ENCODE measurements at regions not wholly inside any gene's neighbourhood (a gene's known extent, or its start where the extent isn't known, plus 50 kb on each side); places are given as distances from the start of the nearest gene placed in this dataset.
"Not testable (repeated sequence)": the region's sequence is repeated elsewhere in the genome, so short reads cannot be mapped to it uniquely, and the experiment has no call there.

- not testable (repeated sequence) for DNase-seq (ENCODE audit: low spot score)
Measured at GRCh38 chr19:56980326-56980725, 139.5 kb upstream of the USP29 start.

- no peak for DNase-seq (ENCODE audit: low spot score)
Measured at GRCh38 chr19:56980906-56981305, 138.9 kb upstream of the USP29 start.

DNA sequence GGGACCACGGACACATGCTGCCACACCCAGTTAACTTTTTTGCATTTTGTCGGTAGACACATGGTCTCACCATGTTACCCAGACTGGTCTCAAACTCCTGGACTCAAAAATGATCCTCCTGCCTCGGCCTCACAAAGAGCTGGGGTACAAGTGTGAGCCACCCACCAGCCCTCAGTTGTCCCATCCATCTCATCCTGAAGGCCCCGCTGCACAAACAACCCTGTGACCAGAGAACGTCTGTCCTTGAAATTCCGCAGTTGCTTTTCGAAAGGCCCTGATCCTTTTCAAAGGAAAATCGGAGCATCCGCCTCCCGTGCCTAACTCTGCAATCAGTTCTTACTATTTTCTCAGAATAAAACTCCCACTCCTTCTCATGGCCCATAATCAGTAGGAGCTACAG, 138.3 kb upstream of the USP29 start:
- not testable (repeated sequence) for DNase-seq (ENCODE audit: low spot score)

DNA sequence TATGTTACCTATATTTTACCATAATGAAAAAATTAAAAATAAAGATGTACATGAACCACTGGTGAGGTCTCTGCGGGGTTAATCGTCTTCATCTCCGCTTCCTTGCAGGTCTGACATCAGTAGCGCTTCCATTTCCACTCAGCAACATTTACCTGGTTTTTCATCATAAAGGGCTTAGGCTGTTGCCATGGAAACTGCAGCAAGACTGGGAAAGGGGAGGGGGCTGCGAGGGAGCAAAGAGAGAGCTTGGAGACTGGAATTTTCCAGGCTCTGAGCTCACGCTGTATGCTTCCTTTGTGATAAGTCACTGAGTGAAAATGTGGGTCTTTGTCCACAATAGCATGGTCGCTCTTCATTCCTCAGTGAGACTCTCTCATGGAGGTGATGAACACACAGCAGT, 136.6 kb upstream of the USP29 start:
- DNase-seq (ENCODE audit: low spot score): no peak

GRCh38 chr19:56983804-56984203, 136.0 kb upstream of the USP29 start:
- no peak for DNase-seq (ENCODE audit: low spot score)

DNA sequence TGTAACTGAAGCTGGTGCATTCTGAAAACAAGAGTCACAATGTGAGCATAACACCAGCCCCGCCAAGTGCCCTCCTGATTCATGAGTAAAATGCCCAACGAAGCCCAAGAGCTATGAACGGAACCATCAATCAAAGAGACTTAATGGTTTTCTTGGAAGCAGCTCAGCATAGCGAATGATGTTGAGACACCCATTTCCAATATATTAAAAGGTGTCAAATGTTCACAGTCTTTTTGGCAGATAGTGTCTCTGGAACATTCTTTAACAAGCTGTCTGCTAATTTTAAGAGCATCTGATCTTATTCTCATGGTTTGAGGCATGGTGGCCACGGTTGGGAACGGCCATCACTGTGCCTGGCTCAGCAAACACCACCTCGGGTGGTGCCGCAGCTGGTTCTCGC, 133.4 kb upstream of the USP29 start:
- DNase-seq (ENCODE audit: low spot score): no peak

DNA sequence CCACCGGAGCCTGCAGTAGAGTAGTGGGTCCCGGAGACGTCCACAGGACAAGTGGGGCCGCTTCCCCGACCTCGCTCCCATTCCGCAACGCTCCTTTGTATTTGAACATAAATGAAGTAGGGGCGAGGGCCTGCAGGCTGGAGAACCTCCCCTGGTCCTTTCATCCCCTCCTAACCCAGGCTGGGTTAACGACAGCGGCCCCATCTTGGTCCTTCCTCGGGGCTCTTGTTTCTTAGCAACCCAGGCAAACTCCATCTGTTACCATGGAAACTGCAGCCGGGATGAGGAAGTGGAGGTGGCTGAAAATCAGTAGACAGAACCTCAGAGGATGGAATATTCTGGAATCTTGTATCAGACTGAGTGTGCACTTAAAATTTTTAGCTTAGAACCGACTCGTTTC, 132.6 kb upstream of the USP29 start:
- DNase-seq (ENCODE audit: low spot score): no peak

DNA sequence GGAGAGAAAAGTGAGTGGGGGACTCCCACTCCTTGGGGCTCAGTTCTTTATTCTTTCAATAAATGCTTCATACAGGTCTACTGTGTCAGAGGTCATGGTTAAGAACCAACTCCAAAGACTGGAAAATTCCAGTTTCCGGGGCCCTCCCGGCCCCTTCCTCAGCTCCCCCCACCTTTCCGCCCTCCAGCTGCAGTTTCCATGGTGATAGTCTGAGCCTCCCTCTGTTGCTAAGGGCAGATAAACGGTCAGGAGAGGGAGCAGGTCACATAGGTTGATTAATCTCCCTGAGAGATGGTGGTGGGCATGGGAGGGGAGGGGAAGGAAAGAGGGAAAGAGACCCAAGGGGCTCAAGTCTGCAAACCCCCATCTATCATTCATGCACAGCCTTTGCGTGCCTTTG, 131.5 kb upstream of the USP29 start:
- DNase-seq (ENCODE audit: low spot score): no peak

GRCh38 chr19:56991912-56992311, 127.9 kb upstream of the USP29 start:
- DNase-seq (ENCODE audit: low spot score): no peak

DNA sequence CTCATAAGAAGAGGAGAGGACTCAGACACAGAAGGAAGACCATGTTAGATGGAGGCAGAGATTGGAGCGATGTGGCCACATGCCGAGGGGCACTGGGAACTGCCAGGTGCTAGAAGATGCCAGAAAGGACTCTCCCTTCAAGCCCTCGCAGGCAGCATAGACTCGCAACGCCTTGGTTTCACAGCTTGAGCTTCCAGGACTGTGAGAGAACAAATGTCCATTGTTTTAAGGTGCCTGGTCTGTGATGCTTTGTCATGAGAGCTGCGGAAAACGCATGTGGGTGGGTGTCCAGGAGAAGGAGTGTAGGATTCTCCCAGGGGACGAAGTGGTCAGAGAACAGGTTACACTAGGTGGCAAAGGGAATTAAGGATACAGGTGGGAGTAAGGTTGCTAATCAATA, 125.9 kb upstream of the USP29 start:
- DNase-seq (ENCODE audit: low spot score): no peak

GRCh38 chr19:56994251-56995017, 125.4 kb upstream of the USP29 start:
- DNase-seq (ENCODE audit: low spot score): no peak

DNA sequence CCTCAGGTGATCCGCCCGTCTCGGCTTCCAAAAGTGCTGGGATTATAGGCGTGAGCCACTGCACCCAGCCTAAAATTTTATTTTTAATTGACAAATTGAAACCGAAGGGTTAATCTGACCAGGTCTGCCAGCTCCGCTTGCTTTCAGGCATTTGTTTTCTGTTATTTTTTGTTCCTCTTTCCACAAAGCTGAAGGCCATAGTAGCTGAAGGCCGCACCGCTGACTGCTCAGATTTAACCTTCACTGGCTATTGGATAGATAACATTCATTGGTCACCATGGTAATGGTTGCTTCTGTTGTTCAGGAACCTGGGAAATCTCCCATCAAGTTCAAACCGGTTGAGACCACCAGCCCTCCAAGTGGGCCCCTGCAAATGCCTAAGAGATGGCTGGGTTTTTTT, 124.5 kb upstream of the USP29 start:
- DNase-seq (ENCODE audit: low spot score): no peak

GRCh38 chr19:57002195-57002601, 117.6 kb upstream of the USP29 start:
- DNase-seq (ENCODE audit: low spot score): no peak

DNA sequence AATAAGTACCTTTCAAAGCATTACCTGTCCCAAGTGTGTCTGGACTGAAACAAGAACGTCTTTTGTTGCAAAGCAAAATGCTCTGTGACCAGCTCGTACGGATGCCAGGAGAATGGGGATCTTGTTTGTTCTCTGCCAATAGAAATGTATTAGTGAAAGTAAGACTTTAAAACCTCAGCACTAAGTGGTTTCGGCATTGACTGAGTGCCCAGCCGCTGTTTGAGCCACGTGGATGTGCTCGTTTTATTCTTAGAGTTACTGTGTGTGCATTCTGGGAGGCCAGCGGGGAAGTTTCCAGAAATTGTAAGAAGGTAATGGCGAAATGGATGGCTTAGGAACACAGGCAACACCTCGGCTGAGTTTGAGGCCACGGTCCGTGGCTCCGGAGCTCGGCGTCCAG, 117.1 kb upstream of the USP29 start:
- no peak for DNase-seq (ENCODE audit: low spot score)

DNA sequence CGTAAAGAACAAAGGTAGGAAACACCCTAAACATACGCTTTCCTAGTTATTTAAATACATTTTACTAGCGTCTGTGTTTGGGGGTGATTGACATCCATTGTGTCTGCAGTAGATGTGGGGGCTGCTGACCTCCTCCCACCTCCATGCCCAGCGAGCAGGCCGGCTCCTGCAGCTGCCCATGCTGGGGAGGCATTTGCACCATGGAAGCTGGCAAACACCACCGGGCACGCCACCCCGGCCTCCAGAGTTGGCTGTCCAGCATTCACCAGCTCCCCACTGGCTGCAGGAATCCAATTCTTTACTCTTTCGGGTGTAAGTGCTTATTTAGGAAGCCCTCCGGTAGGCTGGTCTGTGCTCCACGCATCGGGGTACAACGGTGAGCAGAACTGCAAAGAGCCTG, 115.4 kb upstream of the USP29 start:
- DNase-seq (ENCODE audit: low spot score): no peak

GRCh38 chr19:57008432-57008831, 111.4 kb upstream of the USP29 start:
- DNase-seq (ENCODE audit: low spot score): no peak

GRCh38 chr19:57010541-57010940, 109.2 kb upstream of the USP29 start:
- DNase-seq (ENCODE audit: low spot score): no peak

- no peak for DNase-seq (ENCODE audit: low spot score)
Measured at GRCh38 chr19:57016076-57016475, 103.7 kb upstream of the USP29 start.

DNA sequence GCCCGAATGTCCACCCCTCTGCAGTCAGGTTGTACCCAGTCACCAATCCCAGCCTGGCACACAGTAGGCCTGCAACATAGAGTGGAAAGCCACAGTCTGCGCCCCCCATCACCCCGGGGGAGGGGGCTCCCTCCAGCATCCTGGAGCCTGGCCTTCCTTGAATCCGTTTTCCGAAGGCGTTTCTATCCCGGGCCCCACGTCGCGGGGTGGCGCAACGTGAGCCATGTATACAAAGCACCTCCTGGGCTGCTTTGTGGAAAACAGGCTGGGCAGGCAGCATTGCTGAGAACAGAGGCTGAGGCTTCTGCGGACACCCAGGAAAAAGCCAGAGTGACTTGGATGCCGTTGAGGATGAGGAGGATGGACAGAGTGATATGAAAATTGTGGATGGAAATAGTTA, 103.3 kb upstream of the USP29 start:
- DNase-seq (ENCODE audit: low spot score): no peak

GRCh38 chr19:57025491-57025890, 94.3 kb upstream of the USP29 start:
- no peak for DNase-seq (ENCODE audit: low spot score)

DNA sequence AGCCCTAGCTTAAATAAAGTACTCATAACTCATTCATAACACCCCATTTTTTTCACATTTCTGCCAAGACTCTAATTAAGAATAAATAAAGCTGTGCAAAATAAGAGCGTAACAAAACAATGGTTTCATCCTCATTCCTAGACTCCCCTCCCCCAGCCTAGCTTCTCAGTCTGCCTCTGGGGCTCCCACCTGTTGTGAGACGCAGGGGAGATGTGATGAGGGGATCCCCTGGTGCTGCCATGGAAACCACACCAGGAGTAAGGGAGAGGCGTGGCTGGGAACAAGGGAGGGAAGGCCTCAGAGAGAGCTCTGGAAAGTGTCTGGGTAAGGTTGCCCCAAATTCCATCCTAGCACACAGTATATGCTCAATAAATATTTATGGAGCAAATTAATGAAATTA, 93.3 kb upstream of the USP29 start:
- DNase-seq (ENCODE audit: low spot score): no peak

- DNase-seq (ENCODE audit: low spot score): no peak
Measured at GRCh38 chr19:57027360-57027759, 92.4 kb upstream of the USP29 start.

GRCh38 chr19:57028804-57029525, 90.8 kb upstream of the USP29 start:
- DNase-seq (ENCODE audit: low spot score): no peak

- DNase-seq (ENCODE audit: low spot score): no peak
Measured at GRCh38 chr19:57031106-57031505, 88.7 kb upstream of the USP29 start.

Data from HuH-7 (cell line).